SU-DHL-6 (cell line): ENCODE measurements at regions not wholly inside any gene's neighbourhood (a gene's known extent, or its start where the extent isn't known, plus 50 kb on each side); places are given as distances from the start of the nearest gene placed in this dataset.

Source experiments
- H2AFZ ChIP-seq: fragments of 200-600 bp; sonication (generic); 2 replicates; pipeline ENCODE4 v1.6.1; 2014; ENCODE audit warnings: low read depth, mild to moderate bottlenecking, moderate library complexity, mixed read lengths, antibody characterized with exemption, low read length; ENCODE audit not compliant: severe bottlenecking
- H3F3A ChIP-seq: fragments of 200-600 bp; shearing (Covaris generic); 2 replicates; pipeline ENCODE4 v1.6.0; 2016; ENCODE audit warnings: antibody characterized with exemption, mild to moderate bottlenecking; ENCODE audit not compliant: insufficient read depth
- H3K27ac ChIP-seq: fragments of 200-600 bp; sonication (generic); 2 replicates; pipeline ENCODE4 v1.5.1; 2016; ENCODE audit warnings: low read depth, mild to moderate bottlenecking, low read length, moderate library complexity, mixed read lengths
- H3K27me3 ChIP-seq: fragments of 200-600 bp; sonication (generic), shearing (Covaris generic); 2 replicates; pipeline ENCODE4 v1.6.0; 2014; ENCODE audit warnings: mild to moderate bottlenecking, low read length
- H3K36me3 ChIP-seq: fragments of 200-600 bp; sonication (generic); 2 replicates; pipeline ENCODE4 v1.6.1; 2014; ENCODE audit warnings: mild to moderate bottlenecking, low read length, mixed read lengths
- H3K4me2 ChIP-seq: fragments of 300-600, 200-600 bp; shearing (Covaris generic), sonication (generic); 2 replicates; pipeline ENCODE4 v1.6.0; 2014; ENCODE audit warnings: low read length, low read depth, mild to moderate bottlenecking; ENCODE audit not compliant: poor library complexity, severe bottlenecking
- H3K4me3 ChIP-seq: fragments of 200-600 bp; sonication (generic); 2 replicates; pipeline ENCODE4 v1.5.1; 2014; ENCODE audit warnings: antibody characterized with exemption, low read length, mild to moderate bottlenecking, mixed read lengths; ENCODE audit not compliant: insufficient read depth, poor library complexity, severe bottlenecking
- H3K79me2 ChIP-seq: fragments of 200-600 bp; sonication (generic); 2 replicates; pipeline ENCODE4 v1.6.1; 2014; ENCODE audit warnings: mild to moderate bottlenecking, low read length, moderate library complexity; ENCODE audit not compliant: insufficient read depth
- H3K9ac ChIP-seq: fragments of 200-600 bp; sonication (generic); 2 replicates; pipeline ENCODE4 v1.7.0; 2014; ENCODE audit warnings: mild to moderate bottlenecking, low read length
- H3K9me2 ChIP-seq: fragments of 200-600 bp; sonication (generic); replicated peaks from 2 replicates; pipeline ENCODE4 v1.6.1; 2014; ENCODE audit warnings: low read length; ENCODE audit not compliant: insufficient read depth
- H3K9me3 ChIP-seq: fragments of 200-600 bp; sonication (generic); 2 replicates; pipeline ENCODE4 v1.6.1; 2014; ENCODE audit warnings: low read length, mixed read lengths; ENCODE audit not compliant: insufficient read depth
- H4K20me1 ChIP-seq: fragments of 200-600 bp; sonication (generic); 2 replicates; pipeline ENCODE4 v1.6.1; 2014; ENCODE audit warnings: low read depth, mild to moderate bottlenecking, antibody characterized with exemption, low read length, moderate library complexity, mixed read lengths
- EZH2phosphoT487 ChIP-seq: fragments of 200-600 bp; sonication (generic), shearing (Covaris generic); conservative IDR thresholded peaks from 2 replicates; pipeline ENCODE4 v1.6.1; 2018; ENCODE audit warnings: mild to moderate bottlenecking, antibody characterized with exemption, low read length, moderate library complexity, mixed read lengths
- TF ChIP-seq, protein P1 (sequence below): fragments of 200-600 bp; sonication (generic); IDR thresholded peaks from one replicate; pipeline ENCODE4 v1.5.1; 2017; ENCODE audit warnings: antibody characterized with exemption, mild to moderate bottlenecking, low read length, moderate library complexity; ENCODE audit not compliant: insufficient read depth, poor library complexity, severe bottlenecking

DNA sequence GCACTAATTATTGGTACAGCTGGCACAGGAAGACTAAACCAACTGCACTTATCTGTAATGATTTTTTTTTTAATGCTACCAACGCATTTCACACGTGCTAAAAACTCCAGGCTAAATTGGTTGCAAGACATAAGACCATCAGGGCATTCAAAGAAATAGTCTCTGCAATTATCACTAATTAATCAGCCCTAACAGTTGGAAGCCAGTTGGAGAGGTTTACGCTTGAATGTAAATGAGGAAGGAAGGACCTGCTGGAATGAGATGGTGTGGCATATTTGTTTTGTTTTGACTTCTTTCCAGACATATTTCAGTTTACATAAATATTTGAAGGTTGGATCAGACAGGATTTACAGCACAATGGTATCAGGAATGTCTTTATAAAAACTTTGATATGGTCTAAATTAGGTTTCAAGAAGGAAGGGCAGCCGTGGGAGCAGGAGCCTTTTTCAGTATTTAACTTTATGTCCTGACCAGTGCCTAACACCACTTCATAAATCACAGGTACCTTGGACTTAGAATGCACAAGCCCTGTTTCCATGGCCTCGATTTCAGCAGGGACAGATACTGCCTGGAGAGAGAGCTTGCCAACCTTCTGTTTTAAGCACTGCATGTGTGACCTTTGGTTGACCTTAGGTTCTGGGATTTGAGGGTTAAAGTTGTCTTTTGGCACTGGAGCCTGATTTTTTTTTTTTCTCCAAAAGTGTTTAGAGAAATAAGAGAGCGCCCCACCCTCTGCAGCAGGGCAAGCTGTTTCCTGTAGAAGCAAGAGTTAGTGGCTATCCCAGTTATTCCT, 199.8 kb upstream of the MAP3K1 start:
- Histone ChIP-seq H3K9me3 (peaks cover 16% of the 10 kb centered on the region; the same call in 1 of the 2 replicates), H3K79me2 (no peaks in the 10 kb centered on the region), H3K27me3 (no peaks in the 10 kb centered on the region), H3K9ac (no peak overlapping the region), H3K9me2 (no peaks in the 10 kb centered on the region), H2AFZ (no peak overlapping the region), H3K27ac (no peak overlapping the region), H3F3A (no peaks in the 10 kb centered on the region), H3K4me3 (no peak overlapping the region), H3K4me2 (no peak overlapping the region), H3K36me3 (no peaks in the 10 kb centered on the region), H4K20me1 (no peaks in the 10 kb centered on the region)
- TF ChIP-seq, protein P1, sequence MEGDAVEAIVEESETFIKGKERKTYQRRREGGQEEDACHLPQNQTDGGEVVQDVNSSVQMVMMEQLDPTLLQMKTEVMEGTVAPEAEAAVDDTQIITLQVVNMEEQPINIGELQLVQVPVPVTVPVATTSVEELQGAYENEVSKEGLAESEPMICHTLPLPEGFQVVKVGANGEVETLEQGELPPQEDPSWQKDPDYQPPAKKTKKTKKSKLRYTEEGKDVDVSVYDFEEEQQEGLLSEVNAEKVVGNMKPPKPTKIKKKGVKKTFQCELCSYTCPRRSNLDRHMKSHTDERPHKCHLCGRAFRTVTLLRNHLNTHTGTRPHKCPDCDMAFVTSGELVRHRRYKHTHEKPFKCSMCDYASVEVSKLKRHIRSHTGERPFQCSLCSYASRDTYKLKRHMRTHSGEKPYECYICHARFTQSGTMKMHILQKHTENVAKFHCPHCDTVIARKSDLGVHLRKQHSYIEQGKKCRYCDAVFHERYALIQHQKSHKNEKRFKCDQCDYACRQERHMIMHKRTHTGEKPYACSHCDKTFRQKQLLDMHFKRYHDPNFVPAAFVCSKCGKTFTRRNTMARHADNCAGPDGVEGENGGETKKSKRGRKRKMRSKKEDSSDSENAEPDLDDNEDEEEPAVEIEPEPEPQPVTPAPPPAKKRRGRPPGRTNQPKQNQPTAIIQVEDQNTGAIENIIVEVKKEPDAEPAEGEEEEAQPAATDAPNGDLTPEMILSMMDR = no peak
- TF ChIP-seq EZH2phosphoT487 = no peak

DNA sequence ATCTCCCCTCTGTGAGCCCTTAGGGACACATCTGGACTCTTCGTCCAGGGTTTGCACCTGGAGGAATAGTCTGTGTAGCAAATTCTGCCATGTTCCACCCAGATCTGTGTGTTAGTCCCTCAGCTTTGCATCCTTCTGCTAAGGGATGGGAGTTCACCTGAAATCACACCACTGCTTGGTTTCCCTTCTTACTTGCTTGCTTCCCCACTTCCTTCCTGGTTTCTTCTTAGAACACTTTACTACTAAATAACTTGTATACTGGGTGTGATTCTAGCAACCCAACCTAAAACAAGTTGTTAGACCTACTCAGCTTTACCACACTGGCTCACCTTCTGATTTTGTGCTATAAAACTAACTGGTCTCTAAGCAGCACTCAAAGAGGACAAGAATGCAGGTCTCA, 202.6 kb upstream of the MAP3K1 start:
- Histone ChIP-seq H2AFZ (no peak overlapping the region), H3K36me3 (no peaks in the 10 kb centered on the region), H4K20me1 (no peaks in the 10 kb centered on the region), H3K4me2 (no peak overlapping the region), H3K9me2 (no peaks in the 10 kb centered on the region), H3K27me3 (no peaks in the 10 kb centered on the region), H3K4me3 (no peak overlapping the region), H3K9ac (no peak overlapping the region), H3K27ac (no peak overlapping the region), H3F3A (no peaks in the 10 kb centered on the region), H3K79me2 (no peaks in the 10 kb centered on the region), H3K9me3 (peaks cover 5% of the 10 kb centered on the region; the same call in 1 of the 2 replicates)
- TF ChIP-seq, protein P1 = no peak
- no peak for TF ChIP-seq EZH2phosphoT487

DNA sequence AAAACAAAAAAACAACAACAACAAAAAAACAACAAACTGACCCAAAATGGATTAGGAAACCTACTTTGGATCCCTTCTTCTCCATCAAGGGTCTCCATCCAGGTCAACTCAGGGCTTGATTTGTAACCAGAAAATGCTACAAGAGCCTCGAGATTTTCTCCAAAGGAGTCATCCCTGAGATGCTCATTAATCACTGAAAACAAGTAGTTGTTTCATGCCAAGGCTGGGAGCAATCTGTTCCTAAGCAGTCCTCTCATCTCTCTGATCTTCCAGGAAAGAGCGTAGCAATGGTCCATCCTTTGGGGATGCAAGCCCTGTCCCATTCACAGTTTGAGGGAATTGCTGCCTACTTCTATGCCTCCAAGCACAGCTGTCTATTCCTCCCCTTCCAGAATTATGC, 203.0 kb upstream of the MAP3K1 start:
- TF ChIP-seq, protein P1 = no peak
- no peak for TF ChIP-seq EZH2phosphoT487
- Histone ChIP-seq H3F3A (no peaks in the 10 kb centered on the region), H3K36me3 (no peaks in the 10 kb centered on the region), H2AFZ (no peak overlapping the region), H3K9me3 (0 out of 2 replicates have a peak, but pooled peaks cover under 1% of the 10 kb centered on the region), H3K4me2 (no peak overlapping the region), H3K9me2 (no peaks in the 10 kb centered on the region), H3K4me3 (no peak overlapping the region), H3K79me2 (no peaks in the 10 kb centered on the region), H4K20me1 (no peaks in the 10 kb centered on the region), H3K9ac (no peak overlapping the region), H3K27me3 (no peaks in the 10 kb centered on the region), H3K27ac (no peak overlapping the region)
